IMR-90 (cell line): ENCODE measurements at regions not wholly inside any gene's neighbourhood (a gene's known extent, or its start where the extent isn't known, plus 50 kb on each side); places are given as distances from the start of the nearest gene placed in this dataset.

Experiments used
- ATAC-seq: fragments of 200-7000 bp; cut with Tn5 transposase; 2 replicates; pipeline ENCODE4 v1.9.1; 2020; ENCODE audit warnings: low read depth, mild to moderate bottlenecking, moderate library complexity
- BruUV-seq: library from RNA; stranded (reverse); fragments of 400-500 nt; replicated peaks from 2 replicates; lab custom pipeline; 2021; lab: Mats Ljungman, UMichigan
- CTCF ChIA-PET: fragments of 300-600 bp; formaldehyde crosslinking; extraction: SDS; loops from one replicate; lab custom pipeline; 2021; ENCODE audit warnings: antibody characterized with exemption; lab: Yijun Ruan, JAX
- POLR2A ChIA-PET: fragments of 300-600 bp; sonication (Branson Sonifier 250); formaldehyde crosslinking; loops from one replicate; lab custom pipeline; 2022; ENCODE audit warnings: antibody characterized with exemption; ENCODE audit not compliant: unreplicated experiment; lab: Charles Lee
- DNase-seq: peaks from one replicate; pipeline ENCODE4 v3.0.0; 2013
- H2AFZ ChIP-seq: replicated peaks from 2 replicates; pipeline ENCODE3; 2013; ENCODE audit warnings: low read length, mild to moderate bottlenecking; ENCODE audit not compliant: poor library complexity
- H2AK5ac ChIP-seq: 2 replicates; pipeline ENCODE4 v1.6.1; 2013; ENCODE audit warnings: low read depth, low read length, inconsistent platforms
- H2AK9ac ChIP-seq: replicated peaks from 2 replicates; pipeline ENCODE3; 2013; ENCODE audit warnings: mild to moderate bottlenecking, low read depth, low read length, moderate library complexity; ENCODE audit not compliant: poor library complexity
- H2BK120ac ChIP-seq: 2 replicates; pipeline ENCODE4 v1.6.1; 2013; ENCODE audit warnings: low read depth, low read length, inconsistent platforms
- H2BK15ac ChIP-seq: 3 replicates; pipeline ENCODE4 v1.6.1; 2013; ENCODE audit warnings: low read depth, low read length, inconsistent platforms
- H2BK20ac ChIP-seq: 2 replicates; pipeline ENCODE4 v1.6.1; 2013; ENCODE audit warnings: low read depth, mild to moderate bottlenecking, inconsistent platforms, low read length, moderate library complexity
- H2BK5ac ChIP-seq: 2 replicates; pipeline ENCODE4 v1.6.1; 2013; ENCODE audit warnings: mild to moderate bottlenecking, low read depth, low read length, inconsistent platforms; ENCODE audit not compliant: poor library complexity, severe bottlenecking
- H3K14ac ChIP-seq: replicated peaks from 2 replicates; pipeline ENCODE4 v1.6.1; 2013; ENCODE audit warnings: low read depth, low read length, inconsistent platforms
- H3K18ac ChIP-seq: 2 replicates; pipeline ENCODE4 v1.6.1; 2013; ENCODE audit warnings: low read depth, low read length, control low read depth
- H3K23ac ChIP-seq: 2 replicates; pipeline ENCODE4 v1.6.1; 2013; ENCODE audit warnings: low read depth, low read length, inconsistent platforms
- H3K27ac ChIP-seq: 2 replicates; pipeline ENCODE4 v1.5.1; 2013; ENCODE audit warnings: mild to moderate bottlenecking, control low read depth, low read length; ENCODE audit not compliant: insufficient read depth
- H3K27me3 ChIP-seq: 2 replicates; pipeline ENCODE4 v1.6.1; 2013; ENCODE audit warnings: low read length; ENCODE audit not compliant: control insufficient read depth, insufficient read depth
- H3K36me3 ChIP-seq: 2 replicates; pipeline ENCODE4 v1.6.1; 2013; ENCODE audit warnings: low read length, mixed read lengths; ENCODE audit not compliant: control insufficient read depth, insufficient read depth
- H3K4ac ChIP-seq: 2 replicates; pipeline ENCODE4 v1.6.1; 2013; ENCODE audit warnings: low read depth, low read length, inconsistent platforms
- H3K4me1 ChIP-seq: 2 replicates; pipeline ENCODE4 v1.6.1; 2013; ENCODE audit warnings: low read length, mixed read lengths; ENCODE audit not compliant: control insufficient read depth, insufficient read depth
- H3K4me2 ChIP-seq: 2 replicates; pipeline ENCODE4 v1.6.1; 2013; ENCODE audit warnings: low read depth, mild to moderate bottlenecking, control low read depth, low read length, moderate library complexity
- H3K4me3 ChIP-seq: 2 replicates; pipeline ENCODE4 v1.5.1; 2013; ENCODE audit warnings: low read depth, mild to moderate bottlenecking, control low read depth, low read length, moderate library complexity; ENCODE audit not compliant: insufficient read depth
- H3K56ac ChIP-seq: 2 replicates; pipeline ENCODE4 v1.6.1; 2013; ENCODE audit warnings: low read length, inconsistent platforms; ENCODE audit not compliant: insufficient read depth; ENCODE audit errors: extremely low read depth
- H3K79me1 ChIP-seq, 2 experiments: 2 replicates each; pipeline ENCODE4 v1.6.1; 2013; ENCODE audit warnings: low read length in 2 of 2, inconsistent platforms in 1 of 2, low read depth in 1 of 2
- H3K9ac ChIP-seq: 2 replicates; pipeline ENCODE4 v1.6.1; 2013; ENCODE audit warnings: low read depth, low read length, control low read depth
- H3K9me1 ChIP-seq: 2 replicates; pipeline ENCODE4 v1.6.1; 2013; ENCODE audit warnings: low read length, inconsistent platforms; ENCODE audit not compliant: insufficient read depth
- H3K9me3 ChIP-seq: 2 replicates; pipeline ENCODE4 v1.6.1; 2013; ENCODE audit warnings: low read length; ENCODE audit not compliant: control insufficient read depth, insufficient read depth
- H4K20me1 ChIP-seq: 2 replicates; pipeline ENCODE4 v1.6.1; 2013; ENCODE audit warnings: low read length, inconsistent platforms; ENCODE audit not compliant: insufficient read depth
- H4K5ac ChIP-seq: 2 replicates; pipeline ENCODE4 v1.6.1; 2013; ENCODE audit warnings: mild to moderate bottlenecking, low read depth, low read length, control low read depth
- H4K8ac ChIP-seq, 2 experiments: 2 replicates each; pipeline ENCODE4 v1.6.1; 2013; ENCODE audit warnings: low read depth in 2 of 2, low read length in 2 of 2, control low read depth in 1 of 2, inconsistent platforms in 1 of 2
- H4K91ac ChIP-seq: 2 replicates; pipeline ENCODE4 v1.6.1; 2013; ENCODE audit warnings: low read depth, low read length, inconsistent platforms; ENCODE audit not compliant: insufficient read depth
- BHLHE40 ChIP-seq: fragments of 150-350 bp; IDR thresholded peaks from 2 replicates; pipeline ENCODE4 v1.6.1; 2016; ENCODE audit warnings: mild to moderate bottlenecking, low read depth, low read length
- CTCF ChIP-seq: conservative IDR thresholded peaks from 2 replicates; pipeline ENCODE4 v1.5.1; 2012; ENCODE audit warnings: mild to moderate bottlenecking, low read depth, low read length, improper control_type of control experiment
- MAZ ChIP-seq: IDR thresholded peaks from 2 replicates; pipeline ENCODE4 v1.6.1; 2012; ENCODE audit warnings: low read depth, mild to moderate bottlenecking, low read length, improper control_type of control experiment, moderate library complexity, borderline replicate concordance
- RFX5 ChIP-seq: IDR thresholded peaks from 2 replicates; pipeline ENCODE4 v1.8.0; 2012; ENCODE audit warnings: low read depth, mild to moderate bottlenecking, low read length, moderate library complexity
- WGBS, 2 experiments: methylation state at CpG; one replicate each; pipeline versions ENCODE4 v1.1.5 to v1.1.7; 2013; ENCODE audit warnings: missing lambda C conversion rate in 2 of 2; ENCODE audit not compliant: insufficient read length in 1 of 2; ENCODE audit errors: extremely low coverage in 2 of 2; 5-methylcytosine and 5-hydroxymethylcytosine counted together
- dilution Hi-C: fragments of 300-500 bp; cut with HindIII; formaldehyde crosslinking; loops from one replicate; pipeline ENCODE4 v1.14.3; 2018; ENCODE audit warnings: low sequenced_read_pairs; ENCODE audit not compliant: unreplicated experiment
- in situ Hi-C: fragments of 300-500 bp; cut with MboI; formaldehyde crosslinking; loops from 3 replicates; pipeline ENCODE4 v1.14.3; 2019; ENCODE audit warnings: low sequenced_read_pairs, inconsistent platforms, mixed read lengths
- intact Hi-C: fragments of 100-400 bp; cut with micrococcal nuclease; formaldehyde crosslinking; loops from 2 replicates; pipeline ENCODE4 v1.10.0; 2022

- no peak overlapping the region for H3K18ac ChIP-seq
- no peaks in the 10 kb centered on the region for H3K27me3 ChIP-seq
- ChIA-PET POLR2A (no interaction called here), CTCF (no interaction called here)
- H2BK120ac ChIP-seq, result no peak overlapping the region
- H3K36me3 ChIP-seq, result no peaks in the 10 kb centered on the region
- BruUV-seq, result no TSS peak
- H3K56ac ChIP-seq, result no peak overlapping the region
- H3K23ac ChIP-seq, result no peak overlapping the region
- no peaks in the 10 kb centered on the region for H3K4me1 ChIP-seq
- DNase-seq (no peak), ATAC-seq (no peak)
- intact Hi-C loops (no loop called here), dilution Hi-C loops (no loop called here), in situ Hi-C loops (no loop called here)
- 87% methylated on average over 4 of the region's 11 CpGs; no CpG with 5 or more reads in 1 of the 2 experiments for WGBS, 2 experiments
- no peak overlapping the region for H3K4me2 ChIP-seq
- no peak overlapping the region for H3K9ac ChIP-seq
- peaks cover 9% of the 10 kb centered on the region; the same call in 1 of the 2 replicates for H3K9me3 ChIP-seq
- no peak overlapping the region for H3K27ac ChIP-seq
- no peak overlapping the region for H4K91ac ChIP-seq
- H2AFZ ChIP-seq, result no peak overlapping the region
- no peaks in the 10 kb centered on the region for H3K79me1 ChIP-seq
- no peak overlapping the region for H2AK9ac ChIP-seq
- H2AK5ac ChIP-seq, result no peak overlapping the region
- no peak overlapping the region for H3K4ac ChIP-seq
- no peak overlapping the region for H4K5ac ChIP-seq
- H3K9me1 ChIP-seq, result no peaks in the 10 kb centered on the region
- H4K20me1 ChIP-seq, result no peaks in the 10 kb centered on the region
- no peak overlapping the region for H4K8ac ChIP-seq
- no peak overlapping the region for H2BK15ac ChIP-seq
- H3K4me3 ChIP-seq, result no peak overlapping the region
- no peak for TF ChIP-seq RFX5
- TF ChIP-seq CTCF, result no peak
- TF ChIP-seq BHLHE40, result no peak
- no peak for TF ChIP-seq MAZ
- H2BK5ac ChIP-seq, result no peak overlapping the region
- H2BK20ac ChIP-seq, result no peak overlapping the region
- no peak overlapping the region for H3K14ac ChIP-seq
These were observed 773.7 kb downstream of the TSN start for GRCh38 chr2:122528958-122529705.
